Caco-2 (cell line): ENCODE measurements at regions not wholly inside any gene's neighbourhood (a gene's known extent, or its start where the extent isn't known, plus 50 kb on each side); places are given as distances from the start of the nearest gene placed in this dataset.
"Not testable (repeated sequence)": the region's sequence is repeated elsewhere in the genome, so short reads cannot be mapped to it uniquely, and the experiment has no call there.

Experiments
- BruUV-seq: library from RNA; stranded (reverse); fragments of 400-500 nt; replicated peaks from 2 replicates; lab custom pipeline; 2021; lab: Mats Ljungman, UMichigan
- CTCF ChIA-PET: fragments of 300-600 bp; sonication (Branson Sonifier 250); formaldehyde crosslinking; loops from one replicate; lab custom pipeline; 2022; ENCODE audit warnings: antibody characterized with exemption; lab: Charles Lee
- POLR2A ChIA-PET: fragments of 300-600 bp; sonication (Branson Sonifier 250); formaldehyde crosslinking; loops from one replicate; lab custom pipeline; 2022; ENCODE audit warnings: antibody characterized with exemption; lab: Charles Lee
- DNase-seq, 2 experiments: peaks; one replicate each; pipeline versions ENCODE4 v3.0.0 to v3.0.0-alpha.2; 2020 to 2022
- H3K27me3 ChIP-seq: replicated peaks from 2 replicates; pipeline ENCODE4 v1.6.0; 2011; ENCODE audit warnings: low read length; ENCODE audit not compliant: control insufficient read depth, insufficient read depth
- H3K36me3 ChIP-seq: 2 replicates; pipeline ENCODE4 v1.5.1; 2011; ENCODE audit warnings: low read length; ENCODE audit not compliant: control insufficient read depth, insufficient read depth
- H3K4me1 ChIP-seq: fragments of 250-450 bp; sonication (Bioruptor Pico); 2 replicates; pipeline ENCODE4 v1.5.1; 2020; ENCODE audit warnings: mild to moderate bottlenecking
- H3K4me3 ChIP-seq: 2 replicates; pipeline ENCODE4 v1.5.1; 2011; ENCODE audit warnings: low read depth, mild to moderate bottlenecking, control low read depth, low read length
- H3K9me3 ChIP-seq: fragments of 250-450 bp; sonication (Bioruptor Pico); 2 replicates; pipeline ENCODE4 v1.5.1; 2020; ENCODE audit warnings: mild to moderate bottlenecking, moderate library complexity
- H3K27ac Mint-ChIP-seq: one replicate; pipeline ENCODE4 v1.8.0; 2022; ENCODE audit warnings: mixed read lengths; ENCODE audit not compliant: unreplicated experiment
- H3K27me3 Mint-ChIP-seq: one replicate; pipeline ENCODE4 v1.8.0; 2022; ENCODE audit warnings: mixed read lengths; ENCODE audit not compliant: insufficient read depth, unreplicated experiment
- H3K36me3 Mint-ChIP-seq: one replicate; pipeline ENCODE4 v1.8.0; 2022; ENCODE audit warnings: mild to moderate bottlenecking, mixed read lengths; ENCODE audit not compliant: insufficient read depth, unreplicated experiment
- H3K4me1 Mint-ChIP-seq: one replicate; pipeline ENCODE4 v1.8.0; 2022; ENCODE audit warnings: low read depth, mixed read lengths; ENCODE audit not compliant: unreplicated experiment
- H3K4me3 Mint-ChIP-seq: one replicate; pipeline ENCODE4 v1.8.0; 2022; ENCODE audit warnings: mild to moderate bottlenecking, moderate library complexity, mixed read lengths; ENCODE audit not compliant: unreplicated experiment
- H3K9me3 Mint-ChIP-seq: one replicate; pipeline ENCODE4 v1.8.0; 2022; ENCODE audit warnings: mixed read lengths; ENCODE audit not compliant: unreplicated experiment
- intact Hi-C: fragments of 100-400 bp; cut with micrococcal nuclease; formaldehyde crosslinking; loops from one replicate; pipeline ENCODE4 v1.10.0; 2022; ENCODE audit not compliant: unreplicated experiment
- TF ChIP-seq, protein P1 (sequence below), 2 experiments: fragments of 200-600 bp in 1 of 2; IDR thresholded peaks; 1 replicate in 1 of 2; 2 replicates in 1 of 2; pipeline versions ENCODE4 v1.5.1 to v1.8.0; 2011 to 2022; ENCODE audit warnings: antibody characterized with exemption in 1 of 2, control low read depth in 1 of 2, inconsistent platforms in 1 of 2, low read depth in 1 of 2, low read length in 1 of 2, mild to moderate bottlenecking in 1 of 2, moderate library complexity in 1 of 2; ENCODE audit not compliant: insufficient read depth in 1 of 2, severe bottlenecking in 1 of 2, unreplicated experiment in 1 of 2

DNA sequence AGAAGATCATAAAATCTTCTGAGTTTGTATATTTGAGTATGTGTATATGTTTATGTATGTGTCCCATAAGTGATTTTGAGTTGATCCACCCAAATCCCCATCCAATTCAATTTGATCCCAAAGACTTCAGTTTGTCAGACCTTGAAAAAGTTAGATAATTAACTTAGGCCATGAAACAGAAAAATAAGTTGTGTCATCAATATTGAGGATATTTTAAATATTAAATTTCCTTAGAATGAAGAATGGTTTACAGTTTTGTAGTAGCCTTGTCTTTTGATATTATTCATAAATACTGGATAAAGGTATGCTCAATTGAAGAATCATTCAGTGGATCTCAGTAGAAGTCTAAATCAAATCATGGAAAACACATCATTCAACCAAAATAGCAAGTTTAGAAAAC, 864.4 kb upstream of the INTU start:
- H3K36me3 ChIP-seq = no peaks in the 10 kb centered on the region
- BruUV-seq = no TSS peak
- H3K36me3 Mint-ChIP-seq = no peaks in the 10 kb centered on the region

DNA sequence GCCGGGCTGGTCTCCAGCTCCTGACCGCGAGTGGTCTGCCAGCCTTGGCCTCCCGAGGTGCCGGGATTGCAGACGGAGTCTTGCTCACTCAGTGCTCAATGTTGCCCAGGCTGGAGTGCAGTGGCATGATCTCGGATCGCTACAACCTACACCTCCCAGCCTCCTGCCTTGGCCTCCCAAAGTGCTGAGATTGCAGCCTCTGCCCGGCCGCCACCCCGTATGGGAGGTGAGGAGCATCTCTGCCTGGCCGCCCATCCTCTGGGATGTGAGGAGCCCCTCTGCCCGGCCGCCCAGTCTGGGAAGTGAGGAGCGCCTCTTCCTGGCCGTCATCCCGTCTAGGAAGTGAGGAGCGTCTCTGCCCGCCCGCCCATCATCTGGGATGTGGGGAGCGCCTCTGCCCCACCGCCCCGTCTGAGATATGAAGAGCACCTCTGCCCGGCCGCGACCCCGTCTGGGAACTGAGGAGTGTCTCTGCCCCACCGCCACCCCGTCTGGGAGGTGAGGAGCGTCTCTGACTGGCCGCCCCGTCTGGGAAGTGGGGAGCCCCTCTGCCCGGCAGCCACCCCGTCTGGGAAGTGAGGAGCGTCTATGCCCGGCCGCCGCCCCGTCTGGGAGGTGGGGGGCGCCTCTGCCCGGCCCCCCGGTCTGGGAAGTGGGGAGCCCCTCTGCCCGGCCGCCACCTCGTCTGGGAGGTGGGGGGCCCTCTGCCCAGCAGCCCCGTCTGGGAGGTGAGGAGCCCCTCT, 861.8 kb upstream of the INTU start:
- CTCF ChIA-PET, H3K9me3 Mint-ChIP-seq, POLR2A ChIA-PET, H3K4me3 ChIP-seq, DNase-seq, intact Hi-C loops, H3K9me3 ChIP-seq, H3K4me3 Mint-ChIP-seq, BruUV-seq, H3K4me1 ChIP-seq, H3K27ac Mint-ChIP-seq, H3K36me3 Mint-ChIP-seq, H3K4me1 Mint-ChIP-seq, H3K36me3 ChIP-seq, H3K27me3 Mint-ChIP-seq, H3K27me3 ChIP-seq: not testable (repeated sequence)

More for the DNA sequence above, 864.4 kb upstream of the INTU start:
- no peak overlapping the region for H3K27ac Mint-ChIP-seq
- Histone ChIP-seq H3K27me3 (no peaks in the 10 kb centered on the region), H3K4me1 (no peaks in the 10 kb centered on the region), H3K4me3 (no peak overlapping the region), H3K9me3 (no peaks in the 10 kb centered on the region)
- H3K4me1 Mint-ChIP-seq = no peaks in the 10 kb centered on the region
- no peaks in the 10 kb centered on the region for H3K9me3 Mint-ChIP-seq
- TF ChIP-seq, protein P1, sequence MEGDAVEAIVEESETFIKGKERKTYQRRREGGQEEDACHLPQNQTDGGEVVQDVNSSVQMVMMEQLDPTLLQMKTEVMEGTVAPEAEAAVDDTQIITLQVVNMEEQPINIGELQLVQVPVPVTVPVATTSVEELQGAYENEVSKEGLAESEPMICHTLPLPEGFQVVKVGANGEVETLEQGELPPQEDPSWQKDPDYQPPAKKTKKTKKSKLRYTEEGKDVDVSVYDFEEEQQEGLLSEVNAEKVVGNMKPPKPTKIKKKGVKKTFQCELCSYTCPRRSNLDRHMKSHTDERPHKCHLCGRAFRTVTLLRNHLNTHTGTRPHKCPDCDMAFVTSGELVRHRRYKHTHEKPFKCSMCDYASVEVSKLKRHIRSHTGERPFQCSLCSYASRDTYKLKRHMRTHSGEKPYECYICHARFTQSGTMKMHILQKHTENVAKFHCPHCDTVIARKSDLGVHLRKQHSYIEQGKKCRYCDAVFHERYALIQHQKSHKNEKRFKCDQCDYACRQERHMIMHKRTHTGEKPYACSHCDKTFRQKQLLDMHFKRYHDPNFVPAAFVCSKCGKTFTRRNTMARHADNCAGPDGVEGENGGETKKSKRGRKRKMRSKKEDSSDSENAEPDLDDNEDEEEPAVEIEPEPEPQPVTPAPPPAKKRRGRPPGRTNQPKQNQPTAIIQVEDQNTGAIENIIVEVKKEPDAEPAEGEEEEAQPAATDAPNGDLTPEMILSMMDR (IDR thresholded peaks at IDR 0.05; ENCODE audit: insufficient read depth in 1 of 2, low read depth in 1 of 2, low read length in 1 of 2, severe bottlenecking in 1 of 2, unreplicated experiment in 1 of 2) = no peak
- H3K4me3 Mint-ChIP-seq = no peak overlapping the region
- POLR2A ChIA-PET = no interaction called here
- CTCF ChIA-PET = no interaction called here
- intact Hi-C loops = no loop called here
- H3K27me3 Mint-ChIP-seq = no peaks in the 10 kb centered on the region
- DNase-seq = no peak

DNA sequence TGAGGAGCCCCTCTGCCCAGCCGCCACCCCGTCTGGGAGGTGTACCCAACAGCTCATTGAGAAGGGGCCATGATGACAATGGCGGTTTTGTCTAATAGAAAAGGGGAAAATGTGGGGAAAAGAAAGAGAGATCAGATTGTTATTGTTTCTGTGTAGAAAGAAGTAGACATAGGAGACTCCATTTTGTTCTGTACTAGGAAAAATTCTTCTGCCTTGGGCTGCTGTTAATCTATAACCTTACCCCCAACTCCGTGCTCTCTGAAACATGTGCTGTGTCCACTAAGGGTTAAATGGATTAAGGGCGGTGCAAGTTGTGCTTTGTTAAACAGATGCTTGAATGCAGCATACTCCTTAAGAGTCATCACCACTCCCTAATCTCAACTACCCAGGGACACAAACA, 861.1 kb upstream of the INTU start:
- DNase-seq, H3K36me3 ChIP-seq, POLR2A ChIA-PET, H3K9me3 Mint-ChIP-seq, H3K4me3 Mint-ChIP-seq, H3K4me1 ChIP-seq, H3K27ac Mint-ChIP-seq, BruUV-seq, CTCF ChIA-PET, H3K27me3 ChIP-seq, H3K27me3 Mint-ChIP-seq, H3K4me1 Mint-ChIP-seq, H3K9me3 ChIP-seq, H3K36me3 Mint-ChIP-seq, intact Hi-C loops, H3K4me3 ChIP-seq: not testable (repeated sequence)

DNA sequence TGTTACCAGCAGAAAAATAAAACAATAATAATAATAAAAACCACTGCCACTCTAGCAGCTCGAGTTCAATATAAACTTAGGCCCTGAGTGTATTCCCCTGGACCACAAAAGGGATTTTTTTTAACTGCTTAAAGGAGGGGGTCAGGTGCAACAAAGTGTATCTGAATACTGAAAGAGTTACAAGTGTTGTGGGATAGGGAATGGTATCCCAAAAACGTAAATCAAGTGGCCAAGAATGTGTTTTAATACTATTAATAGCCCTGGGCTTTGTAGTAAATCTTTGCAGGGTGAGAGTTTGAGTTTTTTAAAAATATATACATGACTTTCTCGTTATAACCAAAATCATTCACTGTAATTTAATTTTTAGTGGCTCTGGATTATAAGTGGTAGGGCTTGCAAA, 860.1 kb upstream of the INTU start:
- H3K4me3 ChIP-seq = no peak overlapping the region
- no peaks in the 10 kb centered on the region for H3K9me3 Mint-ChIP-seq
- no peaks in the 10 kb centered on the region for H3K9me3 ChIP-seq
- peaks cover 6% of the 10 kb centered on the region for H3K4me1 Mint-ChIP-seq
- intact Hi-C loops = no loop called here
- no peaks in the 10 kb centered on the region for H3K36me3 Mint-ChIP-seq
- peaks cover 3% of the 10 kb centered on the region for H3K27me3 Mint-ChIP-seq
- ChIA-PET CTCF (no interaction called here), POLR2A (no interaction called here)
- no peaks in the 10 kb centered on the region for H3K27me3 ChIP-seq
- TF ChIP-seq, protein P1 (IDR thresholded peaks at IDR 0.05; ENCODE audit: insufficient read depth in 1 of 2, low read depth in 1 of 2, low read length in 1 of 2, severe bottlenecking in 1 of 2, unreplicated experiment in 1 of 2) = no peak
- no peak overlapping the region for H3K27ac Mint-ChIP-seq
- no peaks in the 10 kb centered on the region for H3K4me1 ChIP-seq
- no peak for DNase-seq
- no TSS peak for BruUV-seq
- no peak overlapping the region for H3K4me3 Mint-ChIP-seq
- H3K36me3 ChIP-seq = no peaks in the 10 kb centered on the region
